Fibroblast of skin of right biceps (primary cell): ENCODE measurements at regions not wholly inside any gene's neighbourhood (a gene's known extent, or its start where the extent isn't known, plus 50 kb on each side); places are given as distances from the start of the nearest gene placed in this dataset.

Experiments used
- DNase-seq: peaks from one replicate; pipeline ENCODE4 v3.0.0-alpha.2; 2013

DNA sequence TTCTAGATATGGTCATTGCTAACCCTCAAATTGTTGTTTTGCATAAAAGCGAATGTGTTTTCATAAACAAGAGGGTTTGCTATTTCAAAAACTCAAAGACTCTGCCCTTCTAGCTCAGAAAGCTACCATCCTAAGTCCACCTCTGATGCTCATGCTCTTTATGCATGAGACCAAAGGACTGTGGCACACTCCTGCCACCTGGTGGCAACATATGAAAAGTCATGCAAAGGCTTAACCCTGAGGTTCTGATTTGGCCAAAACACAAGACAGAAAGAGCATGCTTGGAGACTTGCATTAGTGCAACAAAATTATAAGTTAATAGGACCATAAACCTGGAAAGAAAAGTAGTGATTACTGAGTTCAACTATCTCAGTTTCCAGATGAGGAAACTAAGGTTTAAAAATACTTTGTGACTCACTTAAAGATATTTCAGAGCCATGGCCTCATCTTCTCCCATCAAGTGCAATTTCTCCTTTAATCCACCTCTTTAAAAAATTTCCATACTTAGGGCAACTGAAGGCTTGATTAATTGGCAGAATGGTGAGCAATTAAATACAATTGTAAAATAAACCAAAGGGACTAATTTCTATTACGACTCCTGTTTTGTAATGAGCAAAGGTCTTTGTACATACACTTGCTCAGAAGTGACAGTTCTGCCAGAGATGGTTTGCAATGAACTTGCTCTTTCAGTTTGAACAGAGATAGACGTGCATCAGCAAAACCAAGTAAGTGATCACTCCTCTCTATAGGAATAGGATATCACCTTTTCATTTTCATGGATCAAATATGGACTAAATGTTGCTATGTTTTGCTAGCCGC lies 110.7 kb upstream of the RAD23B start:
- peak; percentile 74 for DNase-seq

DNA sequence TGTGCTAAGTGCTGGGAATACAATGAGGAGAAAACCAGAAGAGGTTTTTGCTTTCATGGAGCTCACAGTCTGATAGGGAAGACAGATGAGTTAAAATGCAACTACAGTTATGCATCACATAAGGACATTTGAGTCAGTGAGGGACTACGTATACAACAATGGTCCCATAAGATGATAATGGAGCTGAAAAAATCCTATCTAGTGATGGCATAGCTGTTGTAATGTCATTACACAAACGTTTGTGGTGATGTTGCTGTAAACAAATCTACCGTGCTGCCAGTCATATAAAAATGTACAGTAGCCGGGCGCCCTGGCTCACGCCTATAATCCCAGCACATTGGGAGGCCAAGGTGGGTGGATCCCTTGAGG lies 110.1 kb upstream of the RAD23B start:
- DNase-seq = no peak

GRCh38 chr9:107173422-107174180 lies 109.5 kb upstream of the RAD23B start:
- no peak for DNase-seq

- peak; percentile 43 for DNase-seq
These were observed 108.6 kb upstream of the RAD23B start for GRCh38 chr9:107174441-107174840.

- peak; percentile 31 for DNase-seq
These were observed 108.0 kb upstream of the RAD23B start for GRCh38 chr9:107175041-107175440.

- DNase-seq = peak; percentile 26
These were observed 107.2 kb upstream of the RAD23B start for GRCh38 chr9:107175816-107176435.

DNA sequence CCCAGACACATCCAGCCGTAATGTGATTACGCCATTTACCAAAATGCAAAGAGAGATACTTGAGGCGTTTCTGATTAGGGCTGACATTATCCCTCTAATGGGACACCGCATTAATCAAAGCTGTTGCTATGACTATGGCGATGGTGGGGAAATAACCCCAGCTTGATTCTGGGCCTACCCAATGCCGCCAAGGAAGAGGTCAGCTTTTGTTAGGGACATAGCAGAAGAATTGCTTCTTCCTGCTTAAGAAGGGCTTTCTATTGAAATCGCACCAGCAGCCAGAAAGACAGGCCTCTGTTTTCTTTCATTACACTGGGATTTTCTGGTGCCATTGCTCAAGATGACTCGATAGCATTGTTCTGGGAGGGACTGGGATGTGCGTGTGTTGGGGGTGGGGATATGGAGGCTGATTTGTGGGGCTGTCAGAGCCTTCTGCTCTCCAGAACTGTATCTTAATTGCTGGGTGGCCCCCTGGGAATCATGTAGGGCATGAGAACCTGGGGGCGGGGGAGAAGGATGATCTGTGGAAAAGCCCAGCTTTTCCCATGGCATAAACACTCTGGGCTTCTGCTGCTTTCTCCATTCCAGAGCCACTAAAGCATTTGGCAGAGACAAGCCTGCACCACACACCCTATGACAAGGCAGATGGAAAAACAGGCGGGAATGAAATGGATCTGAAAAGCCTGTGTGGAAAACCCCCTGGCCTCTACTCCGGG lies 106.5 kb upstream of the RAD23B start:
- peak; percentile 91 for DNase-seq

DNA sequence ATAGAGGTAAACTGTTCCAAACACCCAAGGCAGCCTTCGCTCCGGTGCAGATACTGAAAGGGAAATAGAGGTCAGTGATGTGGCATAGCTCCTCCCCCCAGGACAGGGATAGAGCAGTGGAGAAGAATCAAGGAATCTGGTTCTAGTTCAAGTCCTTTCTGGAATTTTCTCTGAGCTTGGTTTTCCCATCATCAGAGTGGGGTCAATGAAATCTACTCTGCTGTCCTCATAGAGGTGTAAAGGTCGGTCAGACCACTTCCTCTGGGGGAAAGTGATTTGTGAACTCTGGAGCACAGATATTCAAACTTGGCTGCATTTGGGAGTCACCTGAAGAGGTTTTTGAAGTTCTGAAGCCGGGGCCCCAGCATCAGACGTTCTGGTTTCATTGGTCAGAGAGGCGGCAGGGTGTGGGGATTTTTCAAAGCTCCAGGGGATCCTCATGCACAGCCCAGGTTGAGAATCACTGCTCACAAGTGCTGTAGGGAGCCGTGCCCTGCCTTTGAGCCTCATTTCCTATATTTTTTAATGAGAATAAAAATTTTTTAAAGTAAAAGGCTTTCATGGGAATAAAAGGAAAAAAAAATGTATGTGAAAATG lies 105.7 kb upstream of the RAD23B start:
- no peak for DNase-seq

- no peak for DNase-seq
These were observed 105.2 kb upstream of the RAD23B start for GRCh38 chr9:107177857-107178256.

GRCh38 chr9:107178293-107178692 lies 104.8 kb upstream of the RAD23B start:
- DNase-seq = peak; percentile 37

GRCh38 chr9:107180206-107180605 lies 102.9 kb upstream of the RAD23B start:
- no peak for DNase-seq

GRCh38 chr9:107183176-107183575 lies 99.9 kb upstream of the RAD23B start:
- no peak for DNase-seq

- DNase-seq = no peak
These were observed 94.7 kb upstream of the RAD23B start for GRCh38 chr9:107188376-107188775.

GRCh38 chr9:107190061-107190935 lies 92.8 kb upstream of the RAD23B start:
- peak; percentile 81 for DNase-seq

DNA sequence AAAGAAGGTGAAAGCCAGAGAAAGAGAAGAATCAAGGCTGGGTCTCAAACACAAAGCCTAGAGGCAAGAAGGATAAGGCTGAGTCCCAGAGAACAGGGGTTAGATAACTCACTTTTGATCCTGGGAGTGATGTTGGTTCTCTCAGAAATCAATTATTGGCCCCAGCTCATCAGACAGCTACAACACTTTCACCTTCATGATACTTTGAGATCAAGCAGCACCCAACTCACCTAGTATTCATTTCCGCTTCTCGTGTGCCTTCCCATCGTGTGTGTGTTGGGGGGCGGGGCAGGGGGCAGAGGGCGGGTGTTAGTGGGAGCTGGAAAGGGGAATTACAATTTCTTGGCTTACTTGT lies 92.2 kb upstream of the RAD23B start:
- DNase-seq = no peak

DNA sequence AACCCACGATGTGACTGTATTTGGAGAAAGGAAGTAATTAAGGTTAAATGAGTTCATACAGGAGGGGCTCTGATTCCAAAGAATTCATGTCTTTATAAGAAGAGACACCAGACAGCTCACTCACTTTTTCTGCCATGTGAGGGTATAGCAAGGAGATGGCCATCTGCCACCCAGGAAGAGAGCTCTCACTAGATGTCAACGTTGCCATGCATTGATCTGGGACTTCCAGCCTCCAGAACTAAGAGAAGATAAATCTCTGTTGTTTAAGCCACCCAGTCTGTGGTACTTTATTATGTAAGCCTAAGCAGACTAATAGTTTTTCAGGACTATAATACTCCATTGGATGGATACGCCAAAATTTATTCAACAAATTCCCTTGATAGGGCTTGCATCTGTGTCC lies 89.8 kb upstream of the RAD23B start:
- DNase-seq = no peak

DNA sequence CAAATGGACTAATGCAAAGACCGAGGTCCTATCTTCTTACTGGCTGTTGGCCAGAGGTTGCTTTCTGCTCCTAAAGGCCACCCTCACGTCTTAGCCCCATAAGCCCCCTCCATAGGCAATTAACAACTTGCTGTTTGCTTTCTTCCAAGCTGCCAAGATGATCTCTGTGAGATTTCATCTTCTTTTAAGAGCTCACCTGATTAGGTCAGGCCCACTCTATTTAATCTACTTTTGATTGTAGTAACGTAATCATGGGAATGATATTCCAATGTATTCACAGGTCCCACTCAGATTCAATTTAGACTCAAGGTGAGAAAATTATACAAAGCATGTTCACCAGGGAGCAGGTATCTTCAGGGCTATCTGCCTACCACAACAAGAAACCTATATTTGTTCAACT lies 84.4 kb upstream of the RAD23B start:
- DNase-seq = no peak

DNA sequence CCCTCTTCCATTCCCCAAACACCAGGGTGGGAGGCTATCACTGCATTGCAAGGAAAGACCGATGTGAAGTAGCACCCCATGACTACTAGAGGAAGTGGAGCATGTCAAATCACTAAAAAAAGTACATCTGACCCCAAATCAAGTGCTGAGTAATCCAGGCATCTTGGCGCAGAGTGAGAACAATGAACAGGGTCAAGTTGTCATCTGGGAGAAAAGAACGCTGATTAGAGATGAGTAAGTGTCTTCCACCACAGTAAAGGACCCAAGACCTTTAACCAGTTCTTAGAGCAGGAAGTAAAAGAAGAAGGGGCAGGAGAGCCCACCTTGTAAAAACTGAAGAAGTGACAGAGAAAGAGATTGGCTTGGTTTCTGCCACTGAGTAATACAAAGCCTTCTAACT lies 75.0 kb upstream of the RAD23B start:
- peak; percentile 60 for DNase-seq

- no peak for DNase-seq
These were observed 72.3 kb upstream of the RAD23B start for GRCh38 chr9:107210775-107211174.

DNA sequence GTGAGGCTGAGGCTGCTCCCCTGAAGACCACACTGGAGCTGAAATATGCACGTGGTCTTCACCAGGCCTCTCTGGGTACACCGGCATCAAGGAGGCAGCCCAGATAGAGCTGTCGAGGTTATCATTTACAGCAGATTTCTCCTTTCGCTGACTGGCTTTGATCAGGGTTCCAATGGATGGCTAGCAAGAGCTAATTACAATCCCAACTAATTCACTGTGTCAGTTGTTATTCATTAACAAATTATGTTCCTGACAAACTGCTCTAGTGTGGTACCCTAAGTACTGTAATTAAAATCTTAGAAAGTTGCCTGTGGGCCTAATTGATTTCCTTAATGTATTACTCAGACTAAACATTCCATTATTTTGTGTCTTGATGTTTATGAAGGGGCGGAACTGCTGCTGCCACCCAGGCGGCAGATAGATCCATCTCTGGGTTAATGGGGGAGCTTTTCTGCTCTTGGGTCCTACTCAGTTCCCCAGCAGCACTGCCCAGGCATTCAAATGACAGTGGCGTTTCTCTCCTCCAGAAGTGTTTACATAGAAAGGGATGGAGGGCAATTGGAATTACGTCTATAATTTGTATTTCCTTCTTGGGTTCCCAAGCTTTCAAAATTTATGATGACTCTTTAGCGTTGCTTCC lies 71.7 kb upstream of the RAD23B start:
- no peak for DNase-seq

DNA sequence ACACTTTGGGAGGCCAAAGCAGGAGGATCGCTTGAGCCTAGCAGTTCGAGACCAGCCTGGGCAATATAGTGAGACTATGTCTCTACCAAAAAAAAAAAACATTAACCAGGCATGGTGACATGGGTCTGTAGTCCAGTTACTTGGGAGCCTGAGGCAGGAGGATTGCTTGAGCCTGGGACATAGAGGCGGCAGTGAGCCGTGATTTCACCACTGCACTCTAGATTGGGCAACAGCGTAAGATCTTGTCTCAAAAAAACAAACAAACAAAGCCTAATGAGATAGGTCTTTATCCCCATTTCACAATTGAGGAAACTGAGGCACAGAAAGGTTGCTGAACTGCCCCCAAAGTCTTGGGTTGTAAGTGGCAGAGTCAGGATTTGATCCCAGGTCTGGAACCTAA lies 70.5 kb upstream of the RAD23B start:
- no peak for DNase-seq
